ENCODE measurements at regions not wholly inside any gene's neighbourhood (a gene's known extent, or its start where the extent isn't known, plus 50 kb on each side); places are given as distances from the start of the nearest gene placed in this dataset.

DNA sequence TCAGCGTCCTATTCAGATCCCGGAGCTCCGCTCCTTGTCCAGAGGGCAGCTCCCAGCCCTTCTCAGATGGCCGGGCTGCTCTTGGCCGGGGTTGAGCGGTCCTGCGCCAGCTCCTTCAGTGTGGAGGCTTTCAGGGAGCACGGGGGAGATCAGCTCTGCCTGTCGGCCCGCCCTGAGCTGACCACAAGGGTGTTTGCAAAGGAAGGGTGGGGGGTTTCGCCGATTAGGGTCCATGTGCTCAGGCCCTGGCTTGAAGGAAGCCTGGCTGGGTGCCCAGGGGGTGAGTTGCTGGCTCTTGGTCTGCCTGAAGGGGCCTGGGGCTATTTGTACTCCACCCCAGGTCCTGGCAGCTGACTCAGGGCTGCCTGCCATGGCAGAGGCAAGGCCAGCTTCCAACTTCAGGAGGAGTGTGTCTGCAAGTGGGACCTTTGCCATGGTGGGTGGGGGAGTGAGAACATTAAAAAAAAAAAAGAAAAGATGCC, 250.1 kb upstream of the KLF4 start:
- no peak overlapping the region for H3K4me3 ChIP-seq (ENCODE audit: low read depth, low read length)
- DNase-seq (ENCODE audit: low read depth): no peak
- TF ChIP-seq POLR2A (IDR thresholded peaks at IDR 0.05; ENCODE audit: extremely low read depth, insufficient read length): no peak
- TF ChIP-seq, protein P1, sequence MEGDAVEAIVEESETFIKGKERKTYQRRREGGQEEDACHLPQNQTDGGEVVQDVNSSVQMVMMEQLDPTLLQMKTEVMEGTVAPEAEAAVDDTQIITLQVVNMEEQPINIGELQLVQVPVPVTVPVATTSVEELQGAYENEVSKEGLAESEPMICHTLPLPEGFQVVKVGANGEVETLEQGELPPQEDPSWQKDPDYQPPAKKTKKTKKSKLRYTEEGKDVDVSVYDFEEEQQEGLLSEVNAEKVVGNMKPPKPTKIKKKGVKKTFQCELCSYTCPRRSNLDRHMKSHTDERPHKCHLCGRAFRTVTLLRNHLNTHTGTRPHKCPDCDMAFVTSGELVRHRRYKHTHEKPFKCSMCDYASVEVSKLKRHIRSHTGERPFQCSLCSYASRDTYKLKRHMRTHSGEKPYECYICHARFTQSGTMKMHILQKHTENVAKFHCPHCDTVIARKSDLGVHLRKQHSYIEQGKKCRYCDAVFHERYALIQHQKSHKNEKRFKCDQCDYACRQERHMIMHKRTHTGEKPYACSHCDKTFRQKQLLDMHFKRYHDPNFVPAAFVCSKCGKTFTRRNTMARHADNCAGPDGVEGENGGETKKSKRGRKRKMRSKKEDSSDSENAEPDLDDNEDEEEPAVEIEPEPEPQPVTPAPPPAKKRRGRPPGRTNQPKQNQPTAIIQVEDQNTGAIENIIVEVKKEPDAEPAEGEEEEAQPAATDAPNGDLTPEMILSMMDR (IDR thresholded peaks at IDR 0.05; ENCODE audit: low read depth, low read length): no peak
- TF ChIP-seq, protein P2, sequence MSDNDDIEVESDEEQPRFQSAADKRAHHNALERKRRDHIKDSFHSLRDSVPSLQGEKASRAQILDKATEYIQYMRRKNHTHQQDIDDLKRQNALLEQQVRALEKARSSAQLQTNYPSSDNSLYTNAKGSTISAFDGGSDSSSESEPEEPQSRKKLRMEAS (IDR thresholded peaks at IDR 0.05; ENCODE audit: low read depth, low read length): no peak
- no peak for TF ChIP-seq MYC (IDR thresholded peaks at IDR 0.05; ENCODE audit: low read depth, low read length)

DNA sequence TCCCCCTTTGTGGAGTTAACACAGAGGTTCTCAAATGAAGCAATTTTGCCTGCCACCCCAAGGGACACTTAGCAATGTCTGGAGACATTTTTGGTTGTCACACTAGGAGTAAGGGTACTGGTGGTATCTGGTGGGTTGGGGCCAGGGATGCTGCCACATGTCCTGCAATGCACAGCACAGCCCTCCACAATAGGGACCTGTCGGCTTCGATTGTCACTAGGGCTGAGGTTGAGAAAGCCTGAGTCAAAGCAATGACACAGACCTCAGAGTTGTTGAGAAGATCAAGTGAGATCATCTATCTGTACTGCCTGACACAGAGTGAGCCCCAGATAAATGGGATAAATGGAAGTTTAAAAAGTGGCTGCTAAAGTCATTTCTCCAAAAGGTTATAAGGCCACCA, 249.2 kb upstream of the KLF4 start:
- H3K4me3 ChIP-seq (ENCODE audit: low read depth, low read length): no peak overlapping the region
- TF ChIP-seq POLR2A (IDR thresholded peaks at IDR 0.05; ENCODE audit: extremely low read depth, insufficient read length): no peak
- TF ChIP-seq, protein P1 (IDR thresholded peaks at IDR 0.05; ENCODE audit: low read depth, low read length): no peak
- no peak for TF ChIP-seq MYC (IDR thresholded peaks at IDR 0.05; ENCODE audit: low read depth, low read length)
- TF ChIP-seq, protein P2 (IDR thresholded peaks at IDR 0.05; ENCODE audit: low read depth, low read length): no peak
- no peak for DNase-seq (ENCODE audit: low read depth)

DNA sequence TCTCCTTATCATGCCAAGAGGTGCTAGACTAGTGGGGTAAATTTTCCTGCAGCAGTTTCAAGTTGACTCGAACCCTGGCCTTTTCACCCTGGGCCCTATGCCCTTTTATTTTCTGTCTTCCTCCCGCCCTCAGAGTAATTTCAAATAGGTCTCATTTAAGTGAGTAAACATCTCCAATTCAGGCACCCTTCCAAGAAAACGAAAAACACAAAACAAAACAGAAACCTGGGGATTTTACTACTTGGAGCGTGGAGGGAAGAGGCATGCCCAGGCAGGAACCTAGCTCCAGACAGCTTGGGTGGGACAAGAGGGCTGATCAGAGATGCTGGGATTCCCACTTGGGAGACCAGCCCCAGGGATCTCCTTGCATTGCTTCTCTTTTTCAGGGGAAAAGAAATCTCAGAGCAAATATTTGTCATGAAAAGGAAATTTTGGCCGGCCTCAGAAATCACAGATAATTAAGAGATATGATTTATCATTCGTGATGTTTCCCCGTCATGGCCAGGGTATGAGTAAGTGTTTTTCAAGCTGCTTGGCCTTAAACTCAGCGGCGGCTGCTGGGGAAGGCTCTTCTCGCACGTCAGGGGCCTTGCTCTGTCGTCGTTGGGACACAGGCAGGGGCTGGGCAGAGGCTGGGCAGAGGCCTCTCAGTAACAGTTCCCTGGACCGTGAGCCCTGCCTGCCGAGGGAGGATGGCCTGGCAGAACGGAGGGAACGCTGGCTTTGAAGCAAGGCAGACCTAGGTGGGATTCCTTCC, 248.6 kb upstream of the KLF4 start:
- no peak for TF ChIP-seq POLR2A (IDR thresholded peaks at IDR 0.05; ENCODE audit: extremely low read depth, insufficient read length)
- TF ChIP-seq, protein P1 (IDR thresholded peaks at IDR 0.05; ENCODE audit: low read depth, low read length): no peak
- TF ChIP-seq, protein P2 (IDR thresholded peaks at IDR 0.05; ENCODE audit: low read depth, low read length): no peak
- TF ChIP-seq MYC (IDR thresholded peaks at IDR 0.05; ENCODE audit: low read depth, low read length): no peak
- DNase-seq (ENCODE audit: low read depth): no peak
- H3K4me3 ChIP-seq (ENCODE audit: low read depth, low read length): no peak overlapping the region

DNA sequence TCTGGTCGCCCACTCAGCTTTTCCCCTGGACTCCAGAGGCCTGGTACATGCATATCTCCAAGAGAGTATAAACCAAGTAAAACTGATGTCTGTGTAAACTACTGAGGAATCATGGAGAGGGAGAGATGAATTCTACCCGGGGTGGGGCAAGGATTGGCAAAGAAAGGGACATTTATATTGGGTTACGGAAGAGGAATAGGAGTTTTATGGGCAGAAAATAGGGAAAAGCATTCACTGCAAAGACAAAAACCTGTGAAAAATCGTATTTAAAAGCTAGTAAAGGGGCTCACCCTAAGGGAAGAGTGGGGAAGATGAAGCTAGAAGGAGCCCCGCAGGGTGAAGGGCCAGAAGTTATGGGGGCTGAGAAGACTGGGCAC, 248.0 kb upstream of the KLF4 start:
- DNase-seq (ENCODE audit: low read depth): no peak
- H3K4me3 ChIP-seq (ENCODE audit: low read depth, low read length): no peak overlapping the region
- TF ChIP-seq, protein P2 (IDR thresholded peaks at IDR 0.05; ENCODE audit: low read depth, low read length): no peak
- TF ChIP-seq, protein P1 (IDR thresholded peaks at IDR 0.05; ENCODE audit: low read depth, low read length): no peak
- TF ChIP-seq MYC (IDR thresholded peaks at IDR 0.05; ENCODE audit: low read depth, low read length) (no peak), POLR2A (IDR thresholded peaks at IDR 0.05; ENCODE audit: extremely low read depth, insufficient read length) (no peak)

DNA sequence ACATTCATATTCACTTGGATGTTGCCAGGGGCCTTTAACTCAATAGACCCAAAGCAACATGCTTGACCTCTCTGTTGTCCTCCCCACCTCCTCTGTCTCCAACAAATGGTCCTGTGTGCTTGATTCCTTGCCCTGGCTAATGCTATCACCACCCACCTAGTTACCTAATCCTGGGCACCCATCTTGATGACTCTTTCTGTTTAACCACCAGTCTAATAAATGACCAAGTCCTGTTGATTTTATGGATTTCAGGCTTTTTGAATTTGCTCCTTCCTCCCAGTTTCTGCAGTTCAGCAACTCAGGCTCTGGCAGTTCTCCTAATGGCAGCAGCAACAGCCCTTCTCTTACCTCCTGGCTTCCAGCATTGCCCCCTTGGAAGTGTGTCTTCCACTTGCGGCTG, 246.3 kb upstream of the KLF4 start:
- TF ChIP-seq POLR2A (IDR thresholded peaks at IDR 0.05; ENCODE audit: extremely low read depth, insufficient read length): no peak
- no peak for TF ChIP-seq MYC (IDR thresholded peaks at IDR 0.05; ENCODE audit: low read depth, low read length)
- TF ChIP-seq, protein P1 (IDR thresholded peaks at IDR 0.05; ENCODE audit: low read depth, low read length): no peak
- TF ChIP-seq, protein P2 (IDR thresholded peaks at IDR 0.05; ENCODE audit: low read depth, low read length): no peak
- no peak overlapping the region for H3K4me3 ChIP-seq (ENCODE audit: low read depth, low read length)
- no peak for DNase-seq (ENCODE audit: low read depth)
